A549 (cell line): ENCODE measurements at regions not wholly inside any gene's neighbourhood (a gene's known extent, or its start where the extent isn't known, plus 50 kb on each side); places are given as distances from the start of the nearest gene placed in this dataset.
A peak's percentile ranks its signal among the peaks of the same experiment; 100 is the strongest.

Experiments used
- ATAC-seq, 2 experiments: fragments of 200-7000 bp in 1 of 2; fragments of >200 bp in 1 of 2; cut with Nextera tagmentation in 1 of 2; cut with Tn5 transposase in 1 of 2; 3 replicates each; pipeline versions ENCODE4 v1.8.0 to v1.9.1; 2018 to 2020; ENCODE audit warnings: mild to moderate bottlenecking in 1 of 2, moderate library complexity in 1 of 2
- CTCF ChIA-PET: fragments of 300-600 bp; sonication (Branson Sonifier 250); formaldehyde crosslinking; extraction: SDS; loops from one replicate; lab custom pipeline; 2021; ENCODE audit warnings: antibody characterized with exemption, inconsistent platforms; lab: Yijun Ruan, JAX
- POLR2A ChIA-PET: fragments of 350-600 bp; formaldehyde crosslinking; extraction: SDS; loops from one replicate; lab custom pipeline; 2021; ENCODE audit warnings: antibody characterized with exemption, inconsistent platforms; lab: Yijun Ruan, JAX
- DNase-seq, 2 experiments: peaks; one replicate each; pipeline versions ENCODE4 v3.0.0 to v3.0.0-alpha.2; 2011 to 2016; ENCODE audit warnings: low read depth in 1 of 2, low spot score in 1 of 2
- FAIRE-seq: peaks from 2 replicates; lab custom pipeline; 2011; peaks lifted over from hg19 to GRCh38; lab: Jason Lieb, UNC
- H3K27ac ChIP-seq, 2 experiments: fragments of >200 bp; sonication (Bioruptor Twin); formaldehyde crosslinking; 3 replicates each; pipeline ENCODE4 v1.5.1; 2016 to 2017
- H3K4me1 ChIP-seq: fragments of >200 bp; sonication (Bioruptor Twin); formaldehyde crosslinking; 3 replicates; pipeline ENCODE4 v1.6.1; 2016
- H3K4me2 ChIP-seq: fragments of >200 bp; sonication (Bioruptor Twin); formaldehyde crosslinking; 3 replicates; pipeline ENCODE4 v1.6.1; 2016
- H3K4me3 ChIP-seq: fragments of >200 bp; sonication (Bioruptor Twin); formaldehyde crosslinking; 3 replicates; pipeline ENCODE4 v1.5.1; 2016
- H3K9me3 ChIP-seq: fragments of >200 bp; sonication (Bioruptor Twin); formaldehyde crosslinking; 3 replicates; pipeline ENCODE4 v1.6.1; 2016
- BHLHE40 ChIP-seq: IDR thresholded peaks from 2 replicates; pipeline ENCODE4 v1.6.1; 2012; ENCODE audit warnings: low read depth, low read length, inconsistent platforms
- CEBPB ChIP-seq, 2 experiments: fragments of >200 bp in 1 of 2; sonication (Bioruptor Twin) in 1 of 2; formaldehyde crosslinking in 1 of 2; IDR thresholded peaks; 2 replicates each; pipeline ENCODE4 v1.6.1; 2012 to 2016
- EHF ChIP-seq: fragments of 250-450 bp; sonication (Bioruptor Pico); IDR thresholded peaks from 2 replicates; pipeline ENCODE4 v1.5.0; 2020; ENCODE audit warnings: mild to moderate bottlenecking
- EP300 ChIP-seq, 2 experiments: fragments of >200 bp; sonication (Bioruptor Twin); formaldehyde crosslinking; IDR thresholded peaks; 2 replicates in 1 of 2; 3 replicates in 1 of 2; pipeline ENCODE4 v1.6.1; 2016 to 2017
- GATA3 ChIP-seq: IDR thresholded peaks from 2 replicates; pipeline ENCODE4 v1.6.1; 2012; ENCODE audit warnings: borderline replicate concordance
- HEYL ChIP-seq: fragments of 250-450 bp; sonication (Bioruptor Pico); IDR thresholded peaks from 2 replicates; pipeline ENCODE4 v1.8.0; 2021; ENCODE audit warnings: mild to moderate bottlenecking, moderate library complexity
- MAFK ChIP-seq: fragments of 450-650 bp; IDR thresholded peaks from 2 replicates; pipeline ENCODE4 v1.6.1; 2014; ENCODE audit not compliant: partially characterized antibody
- POLR2A ChIP-seq: IDR thresholded peaks from 2 replicates; pipeline ENCODE4 v1.6.1; 2012; ENCODE audit warnings: mild to moderate bottlenecking, low read length
- RCOR1 ChIP-seq: fragments of 150-350 bp; IDR thresholded peaks from 2 replicates; pipeline ENCODE4 v1.6.1; 2014; ENCODE audit warnings: antibody characterized with exemption, low read length, low read depth
- RNF2 ChIP-seq: fragments of 200-600 bp; sonication (generic); IDR thresholded peaks from 2 replicates; pipeline ENCODE4 v1.6.1; 2016; ENCODE audit warnings: low read depth, mild to moderate bottlenecking, antibody characterized with exemption, moderate library complexity, borderline replicate concordance
- ZC3H11A ChIP-seq: fragments of 450-650 bp; IDR thresholded peaks from 2 replicates; pipeline ENCODE4 v1.6.1; 2014; ENCODE audit warnings: antibody characterized with exemption, mild to moderate bottlenecking
- ZSCAN20 ChIP-seq: fragments of 250-450 bp; sonication (Bioruptor Pico); IDR thresholded peaks from 2 replicates; pipeline ENCODE4 v1.8.0; 2022; ENCODE audit warnings: mild to moderate bottlenecking, moderate library complexity
- WGBS: methylation state at CpG from one replicate; pipeline ENCODE4 v1.1.6; 2017; ENCODE audit errors: missing lambda C conversion rate; 5-methylcytosine and 5-hydroxymethylcytosine counted together
- TF ChIP-seq, protein P1 (sequence below): IDR thresholded peaks from 2 replicates; pipeline ENCODE4 v1.6.1; 2012; ENCODE audit warnings: low read depth, borderline replicate concordance
- TF ChIP-seq, protein P2 (sequence below): fragments of >200 bp; sonication (Bioruptor Twin); formaldehyde crosslinking; IDR thresholded peaks from 3 replicates; pipeline ENCODE4 v1.6.1; 2016
- TF ChIP-seq, protein P3 (sequence below): IDR thresholded peaks from 2 replicates; pipeline ENCODE4 v1.6.1; 2012
- TF ChIP-seq, protein P4 (sequence below): fragments of 150-350 bp; IDR thresholded peaks from 2 replicates; pipeline ENCODE4 v1.6.1; 2014; ENCODE audit warnings: low read depth, mild to moderate bottlenecking, low read length

DNA sequence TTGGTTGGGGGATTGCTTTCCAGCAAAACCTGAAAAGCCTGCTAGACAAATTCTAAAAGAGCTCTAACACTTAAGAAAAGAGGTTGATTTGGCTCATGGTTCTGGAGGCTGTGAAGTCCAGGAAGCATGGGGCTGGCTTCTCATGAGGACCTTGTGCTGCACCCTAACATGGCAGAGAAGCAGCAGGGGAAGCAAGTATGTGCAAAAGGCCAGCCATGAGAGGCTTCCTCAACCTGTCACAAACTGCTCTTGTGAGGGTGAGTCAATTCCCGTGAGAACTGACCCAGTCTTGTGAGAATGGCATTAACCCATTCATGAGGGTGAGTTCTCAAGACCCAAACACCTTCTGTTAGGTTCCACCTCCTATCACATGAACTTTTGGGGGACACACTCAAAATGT, 54.3 kb upstream of the IGFBP3 start:
- ChIA-PET POLR2A (no interaction called here), CTCF (interaction anchor here (0.7 to 7.1 kb wide), 3 partner anchors 14 to 1204 kb away, joined by 3 to 57 read pairs (median 3); partner anchors contain the start of gene IGFBP3)
- no peak for DNase-seq
- TF ChIP-seq BHLHE40: no peak
- TF ChIP-seq MAFK: no peak
- no peak for TF ChIP-seq ZSCAN20
- no peak for ATAC-seq
- H3K4me2 ChIP-seq: no peak overlapping the region
- peaks cover 65% of the 10 kb centered on the region for H3K4me1 ChIP-seq
- WGBS: 36% methylated on average over 1 of the region's 1 CpG
- no peak for FAIRE-seq
- H3K27ac ChIP-seq: peak overlapping the region; percentile 97 to 98
- H3K9me3 ChIP-seq: peaks cover 24% of the 10 kb centered on the region
- H3K4me3 ChIP-seq: no peak overlapping the region

DNA sequence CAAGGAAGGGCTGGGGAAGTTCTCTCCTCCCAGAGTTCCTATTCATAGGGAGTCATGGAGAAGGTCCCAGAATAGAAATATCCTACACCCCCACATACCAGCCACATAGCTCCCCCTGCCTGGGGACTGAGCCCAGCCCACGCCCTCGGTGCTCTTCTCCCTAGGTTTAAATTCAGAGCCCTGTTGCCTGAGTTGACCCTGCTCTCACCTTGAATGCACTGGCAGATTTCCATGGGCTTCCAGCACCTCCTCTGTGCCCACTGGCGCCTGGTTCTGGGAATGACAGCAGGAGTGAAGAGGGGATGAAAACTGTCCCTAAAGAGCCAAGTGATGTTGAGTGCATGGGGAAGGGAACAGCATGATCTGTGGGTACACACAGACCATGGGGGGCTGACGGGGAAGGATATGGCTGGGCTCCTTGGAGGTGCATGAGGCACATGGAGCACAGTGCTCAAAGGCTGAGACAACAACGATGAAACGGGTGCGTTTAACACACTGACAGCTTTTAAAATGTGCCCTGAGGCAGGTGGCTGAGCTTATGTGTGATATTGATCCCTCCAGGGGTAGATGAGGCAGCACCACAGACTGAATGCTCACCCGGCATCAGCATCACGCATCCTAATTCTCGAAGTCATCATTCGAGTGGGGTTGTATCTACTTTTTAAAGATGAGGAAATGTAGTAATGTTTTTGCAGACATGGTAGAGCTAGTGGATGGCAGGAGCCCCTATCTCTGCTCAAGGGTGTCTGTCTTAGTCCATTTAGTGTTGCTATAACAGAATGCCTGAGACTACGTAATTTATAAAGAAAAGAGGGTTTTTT, 53.7 kb upstream of the IGFBP3 start:
- peak overlapping the region; percentile 44 for H3K4me2 ChIP-seq

DNA sequence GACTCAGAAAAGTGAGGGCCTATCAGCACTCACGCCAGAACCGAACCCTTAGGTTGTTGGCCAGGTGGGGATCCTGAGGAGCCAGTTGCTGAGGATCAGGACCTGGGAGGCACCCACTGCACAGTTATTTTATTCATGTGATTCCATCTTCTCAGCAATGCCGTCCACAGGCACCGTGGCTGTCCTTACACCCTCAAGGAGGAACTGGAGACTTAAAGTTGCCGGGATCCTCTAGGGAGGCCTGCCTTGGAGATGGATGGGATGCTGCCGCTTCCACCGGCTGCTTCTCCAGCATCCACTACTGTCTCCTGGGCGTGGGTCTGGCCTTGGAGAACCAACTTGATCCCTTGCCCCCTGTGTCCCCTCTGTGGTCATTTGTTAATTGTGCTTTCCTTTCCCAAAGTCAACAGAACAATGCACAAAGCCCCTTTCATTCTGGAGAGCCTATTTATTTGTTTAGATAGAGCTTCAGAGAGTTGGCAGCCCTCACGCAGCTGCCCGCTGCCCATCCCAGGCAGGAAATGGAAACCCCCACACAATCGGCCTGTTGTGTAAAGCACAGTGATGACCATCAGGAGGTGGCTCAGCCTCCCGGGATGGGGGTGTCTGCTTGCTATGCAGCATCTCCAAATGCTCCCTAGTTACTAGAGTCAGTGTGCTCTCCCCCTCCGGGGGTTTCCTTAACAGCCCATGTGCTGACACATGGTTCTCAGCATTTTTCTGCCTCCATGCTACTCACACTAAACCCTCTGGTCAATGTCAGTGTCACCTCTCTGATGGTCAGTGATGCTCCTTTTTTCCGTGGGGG, 52.9 kb upstream of the IGFBP3 start:
- ATAC-seq (peak in 1 of 2 experiments; percentile 40; a peak in 3 of 6 replicates), DNase-seq (peak in 1 of 2 experiments; percentile 85), FAIRE-seq (no peak)
- no peak overlapping the region for H3K4me3 ChIP-seq
- H3K4me1 ChIP-seq: peaks cover 54% of the 10 kb centered on the region
- peak; percentile 20 for TF ChIP-seq MAFK
- TF ChIP-seq, protein P1, sequence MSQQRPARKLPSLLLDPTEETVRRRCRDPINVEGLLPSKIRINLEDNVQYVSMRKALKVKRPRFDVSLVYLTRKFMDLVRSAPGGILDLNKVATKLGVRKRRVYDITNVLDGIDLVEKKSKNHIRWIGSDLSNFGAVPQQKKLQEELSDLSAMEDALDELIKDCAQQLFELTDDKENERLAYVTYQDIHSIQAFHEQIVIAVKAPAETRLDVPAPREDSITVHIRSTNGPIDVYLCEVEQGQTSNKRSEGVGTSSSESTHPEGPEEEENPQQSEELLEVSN: 0 out of 2 replicates have a peak, but pooled peaks have one; percentile 39
- TF ChIP-seq, protein P2, sequence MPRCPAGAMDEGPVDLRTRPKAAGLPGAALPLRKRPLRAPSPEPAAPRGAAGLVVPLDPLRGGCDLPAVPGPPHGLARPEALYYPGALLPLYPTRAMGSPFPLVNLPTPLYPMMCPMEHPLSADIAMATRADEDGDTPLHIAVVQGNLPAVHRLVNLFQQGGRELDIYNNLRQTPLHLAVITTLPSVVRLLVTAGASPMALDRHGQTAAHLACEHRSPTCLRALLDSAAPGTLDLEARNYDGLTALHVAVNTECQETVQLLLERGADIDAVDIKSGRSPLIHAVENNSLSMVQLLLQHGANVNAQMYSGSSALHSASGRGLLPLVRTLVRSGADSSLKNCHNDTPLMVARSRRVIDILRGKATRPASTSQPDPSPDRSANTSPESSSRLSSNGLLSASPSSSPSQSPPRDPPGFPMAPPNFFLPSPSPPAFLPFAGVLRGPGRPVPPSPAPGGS: no peak
- peak; percentile 57; the same call in 1 of the 2 replicates for TF ChIP-seq GATA3
- 0 out of 5 replicates have a peak, but pooled peaks of 1 of the 2 experiments have one; percentile 32 for TF ChIP-seq EP300 (IDR thresholded peaks at IDR 0.05)
- TF ChIP-seq HEYL (CRISPR knock-in tag): peak; percentile 18; the same call in 1 of the 2 replicates
- no peak for TF ChIP-seq RNF2
- peak; percentile 25; the same call in 1 of the 2 replicates for TF ChIP-seq EHF (CRISPR knock-in tag)
- peak in 1 of 2 experiments; percentile 53; a peak in 1 of 4 replicates for TF ChIP-seq CEBPB (IDR thresholded peaks at IDR 0.05)
- TF ChIP-seq, protein P3, sequence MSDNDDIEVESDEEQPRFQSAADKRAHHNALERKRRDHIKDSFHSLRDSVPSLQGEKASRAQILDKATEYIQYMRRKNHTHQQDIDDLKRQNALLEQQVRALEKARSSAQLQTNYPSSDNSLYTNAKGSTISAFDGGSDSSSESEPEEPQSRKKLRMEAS: peak; percentile 52
- TF ChIP-seq ZSCAN20: 0 out of 2 replicates have a peak, but pooled peaks have one; percentile 2
- H3K27ac ChIP-seq: peak overlapping the region; percentile 97 to 98
- CTCF ChIA-PET: interaction anchor here (7.1 kb wide), 1 partner anchor 52 kb away, joined by 57 read pairs; the partner anchor contains the start of gene IGFBP3
- H3K4me2 ChIP-seq: peak overlapping the region; percentile 44
- WGBS: 55% methylated on average over 14 of the region's 14 CpGs
- H3K9me3 ChIP-seq: peaks cover 18% of the 10 kb centered on the region; the same call in 2 of the 3 replicates
- POLR2A ChIA-PET: no interaction called here

More for the DNA sequence above, 53.7 kb upstream of the IGFBP3 start:
- ChIA-PET POLR2A (no interaction called here), CTCF (interaction anchor here (0.7 to 7.1 kb wide), 2 partner anchors 13 to 52 kb away, joined by 3 to 57 read pairs; partner anchors contain the start of gene IGFBP3)
- Histone ChIP-seq H3K4me1 (peaks cover 61% of the 10 kb centered on the region), H3K4me3 (no peak overlapping the region), H3K27ac (peak overlapping the region; percentile 97 to 98), H3K9me3 (peaks cover 18% of the 10 kb centered on the region; the same call in 2 of the 3 replicates)
- WGBS: 92% methylated on average over 12 of the region's 12 CpGs
- TF ChIP-seq POLR2A (no peak), ZC3H11A (no peak), EHF (CRISPR knock-in tag) (peak; percentile 8; the same call in 1 of the 2 replicates), MAFK (no peak), RCOR1 (no peak)
- TF ChIP-seq, protein P4, sequence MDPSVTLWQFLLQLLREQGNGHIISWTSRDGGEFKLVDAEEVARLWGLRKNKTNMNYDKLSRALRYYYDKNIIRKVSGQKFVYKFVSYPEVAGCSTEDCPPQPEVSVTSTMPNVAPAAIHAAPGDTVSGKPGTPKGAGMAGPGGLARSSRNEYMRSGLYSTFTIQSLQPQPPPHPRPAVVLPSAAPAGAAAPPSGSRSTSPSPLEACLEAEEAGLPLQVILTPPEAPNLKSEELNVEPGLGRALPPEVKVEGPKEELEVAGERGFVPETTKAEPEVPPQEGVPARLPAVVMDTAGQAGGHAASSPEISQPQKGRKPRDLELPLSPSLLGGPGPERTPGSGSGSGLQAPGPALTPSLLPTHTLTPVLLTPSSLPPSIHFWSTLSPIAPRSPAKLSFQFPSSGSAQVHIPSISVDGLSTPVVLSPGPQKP: no peak
- TF ChIP-seq, protein P1: 0 out of 2 replicates have a peak, but pooled peaks have one; percentile 2
- DNase-seq (peak in 1 of 2 experiments; percentile 41), ATAC-seq (peak in 1 of 2 experiments; percentile 1; a peak in 1 of 6 replicates), FAIRE-seq (no peak)
